HG03460 (cell line): ENCODE measurements at regions not wholly inside any gene's neighbourhood (a gene's known extent, or its start where the extent isn't known, plus 50 kb on each side); places are given as distances from the start of the nearest gene placed in this dataset.

Source experiments
- ATAC-seq: cut with Tn5 transposase; IDR thresholded peaks from one replicate; pipeline ENCODE4 v1.9.1; 2021; ENCODE audit not compliant: unreplicated experiment

DNA sequence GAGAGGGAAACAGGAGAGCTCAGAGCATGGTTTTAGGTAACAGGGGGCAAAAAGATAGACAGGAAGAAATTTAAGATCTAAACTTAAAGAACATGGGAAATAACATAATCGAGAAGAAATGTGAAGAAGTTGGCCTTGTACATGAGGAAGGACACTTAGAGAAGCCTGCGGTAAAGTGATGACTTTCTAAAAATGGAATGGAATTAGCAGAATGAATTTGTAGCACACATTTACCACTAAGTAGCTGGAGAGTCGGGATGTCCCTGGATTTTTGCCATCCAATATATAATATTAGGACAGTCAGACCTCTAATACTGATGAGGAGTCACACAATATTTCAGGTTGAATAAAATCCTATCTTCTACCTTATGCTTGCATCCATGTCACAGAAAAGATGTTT lies 77.7 kb upstream of the C1orf87 start:
- ATAC-seq: no peak

DNA sequence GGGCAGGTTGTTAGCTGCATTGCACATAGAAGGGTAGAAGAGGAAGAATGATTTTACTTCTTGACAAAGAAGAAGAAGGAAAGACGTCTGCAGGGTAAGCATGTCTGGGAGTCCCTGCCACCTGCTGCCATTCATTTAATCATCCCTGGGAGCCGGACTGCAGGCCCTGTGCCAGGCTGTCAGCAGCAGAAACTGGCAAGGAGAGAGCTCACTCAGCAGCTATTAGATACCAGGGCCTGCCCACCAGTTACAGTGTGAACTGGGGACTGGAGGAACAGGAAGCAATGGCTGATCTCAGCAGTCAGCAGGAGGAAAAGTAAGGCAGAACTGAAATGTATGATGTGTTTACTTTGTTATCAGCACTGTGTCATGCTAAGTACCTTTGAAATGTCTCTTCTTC lies 75.7 kb upstream of the C1orf87 start:
- ATAC-seq: no peak

DNA sequence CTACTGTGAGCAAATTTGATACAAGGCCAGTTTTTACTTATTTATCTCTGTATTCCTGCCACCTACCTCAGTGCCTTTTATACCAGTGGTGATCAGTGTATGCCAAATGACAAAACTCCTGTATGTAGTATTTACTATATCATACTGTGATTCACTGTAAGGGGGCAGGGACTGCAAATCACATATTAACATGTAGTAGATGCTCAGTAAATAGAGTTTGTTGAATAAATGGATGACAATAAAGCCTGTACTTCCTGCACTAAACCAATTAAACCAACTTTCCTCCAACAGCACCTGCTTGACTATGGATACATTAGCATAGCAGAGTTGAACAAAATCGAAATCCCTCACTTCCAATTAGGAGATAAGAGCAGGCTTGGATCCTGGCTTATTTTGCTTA lies 73.3 kb upstream of the C1orf87 start:
- ATAC-seq: no peak

DNA sequence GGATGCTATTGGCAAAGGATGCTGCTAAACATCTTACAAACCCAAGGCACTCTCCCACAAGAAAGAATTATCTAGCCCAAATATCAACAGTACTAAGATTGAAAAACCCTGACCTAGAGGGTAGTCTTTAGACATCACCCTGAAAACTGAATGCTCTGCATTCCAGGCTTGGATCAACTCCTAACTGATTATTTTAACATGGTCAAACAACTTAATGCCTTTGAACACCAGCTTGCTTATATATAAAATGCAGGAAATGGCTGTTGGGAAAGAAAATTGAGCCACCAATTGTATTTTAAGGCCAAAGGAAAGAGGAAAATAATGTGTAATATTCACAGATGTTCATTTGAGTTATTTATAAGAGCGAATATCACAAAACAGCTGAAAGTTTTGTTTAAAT lies 72.2 kb upstream of the C1orf87 start:
- no peak for ATAC-seq

DNA sequence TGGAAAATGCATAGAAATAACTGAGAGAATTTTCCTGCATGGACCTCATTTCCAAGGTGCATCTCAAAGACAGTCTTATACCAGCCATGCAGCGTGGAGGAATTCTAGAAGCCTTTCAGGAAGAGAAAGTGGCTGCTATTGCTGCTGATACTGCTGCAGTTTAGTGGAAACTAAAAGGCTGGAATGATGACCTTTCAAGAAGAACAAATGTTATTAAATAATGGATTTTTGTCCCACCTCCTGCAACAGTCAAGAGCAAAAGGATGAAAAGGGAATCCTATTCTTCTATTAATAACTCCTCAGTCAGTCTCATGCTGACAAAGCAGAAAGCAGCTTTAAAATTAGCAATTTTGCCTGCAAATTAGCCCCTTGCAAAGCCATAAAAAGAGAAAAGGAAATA lies 68.2 kb upstream of the C1orf87 start:
- ATAC-seq: no peak

DNA sequence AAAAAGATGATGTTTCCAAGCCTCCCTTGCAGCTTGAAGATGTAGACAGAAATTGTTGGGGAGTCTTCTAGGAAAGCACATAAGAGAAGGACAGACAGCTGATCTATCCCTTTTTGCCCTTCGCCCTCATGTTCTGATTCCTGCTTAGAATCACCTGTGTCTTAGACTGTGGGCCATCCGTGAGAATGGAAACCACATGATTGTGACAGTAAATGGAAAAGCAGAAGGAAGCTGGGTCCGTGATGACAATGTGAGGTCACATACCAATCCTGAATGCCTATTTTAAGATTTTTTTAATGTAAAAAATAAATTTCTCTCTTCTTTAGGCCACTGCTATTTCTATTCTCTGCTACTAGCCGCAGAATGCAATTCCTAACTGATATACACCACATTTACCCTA lies 67.7 kb upstream of the C1orf87 start:
- ATAC-seq: no peak

DNA sequence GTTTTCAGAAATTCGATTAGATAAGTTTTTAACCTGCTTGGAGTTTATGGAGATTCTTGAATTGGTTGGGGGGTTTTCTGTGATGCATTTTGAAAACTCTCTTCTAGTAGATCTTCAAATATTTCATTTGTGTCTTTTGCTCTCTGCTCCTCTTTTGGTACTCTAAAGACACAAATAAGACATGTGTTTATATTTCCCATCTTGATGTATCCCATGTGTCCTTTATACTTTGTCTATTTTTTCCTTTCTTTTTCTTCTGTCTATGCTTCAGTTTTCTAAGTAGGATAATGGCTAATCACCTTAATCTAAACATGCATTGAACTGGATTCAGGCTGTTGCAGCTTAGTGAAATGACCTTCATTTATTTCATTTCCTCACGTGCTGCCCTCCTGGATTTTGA lies 63.8 kb upstream of the C1orf87 start:
- no peak for ATAC-seq

DNA sequence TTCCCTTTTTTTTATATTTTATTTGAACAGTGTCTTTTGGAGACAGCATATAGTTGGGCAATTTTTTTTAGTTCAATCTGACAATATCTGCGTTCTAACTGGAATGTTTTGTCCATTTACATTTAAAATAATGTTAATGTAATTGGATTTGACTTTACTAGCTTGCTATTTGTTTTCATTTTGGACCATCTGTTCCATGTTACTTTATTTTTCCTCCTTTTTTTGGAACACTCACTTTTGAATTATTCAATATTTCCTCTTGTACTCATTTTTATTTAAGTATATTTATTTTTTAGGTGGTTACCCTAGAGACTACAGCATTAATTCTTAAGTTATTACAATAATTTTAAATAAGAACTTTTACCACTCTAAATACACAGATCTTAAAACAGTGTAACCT lies 62.8 kb upstream of the C1orf87 start:
- ATAC-seq: no peak

DNA sequence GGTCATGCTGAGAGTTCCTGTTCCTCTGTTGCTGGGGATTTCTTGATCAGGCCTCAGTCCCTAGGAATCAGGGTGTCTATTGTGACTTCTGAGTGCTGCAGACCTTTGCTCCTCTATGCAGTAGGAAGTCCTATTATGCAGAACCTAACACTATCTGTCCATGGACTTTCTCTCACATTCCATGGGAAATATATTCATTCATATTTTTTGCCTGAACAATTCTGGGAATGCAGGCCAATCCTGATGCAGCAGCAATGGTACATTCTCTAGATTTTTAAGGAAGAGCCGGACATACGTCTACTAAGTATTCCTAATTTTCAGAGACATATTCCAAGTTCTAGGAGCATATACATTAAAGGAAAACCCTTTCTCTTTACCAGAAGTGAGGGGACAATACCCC lies 61.1 kb upstream of the C1orf87 start:
- ATAC-seq: no peak

DNA sequence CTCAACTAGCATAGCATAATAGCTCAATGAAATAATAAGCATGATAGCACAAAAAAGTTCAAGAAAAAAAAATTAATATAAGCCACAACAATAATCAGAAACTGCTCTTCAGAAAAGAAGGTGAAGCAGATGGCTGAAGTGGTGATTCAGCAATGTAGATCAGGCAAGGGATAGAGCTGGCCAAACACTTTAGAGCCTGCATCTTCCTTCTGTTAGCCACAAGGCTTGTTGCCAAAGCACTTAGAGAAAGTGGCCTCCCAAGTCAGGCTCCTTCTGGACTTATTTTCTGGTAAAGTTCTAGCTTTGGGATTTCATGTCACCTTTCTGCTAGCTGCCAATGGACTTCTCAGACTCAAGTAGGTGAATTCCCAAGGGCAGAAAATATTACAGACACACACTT lies 60.3 kb upstream of the C1orf87 start:
- no peak for ATAC-seq

DNA sequence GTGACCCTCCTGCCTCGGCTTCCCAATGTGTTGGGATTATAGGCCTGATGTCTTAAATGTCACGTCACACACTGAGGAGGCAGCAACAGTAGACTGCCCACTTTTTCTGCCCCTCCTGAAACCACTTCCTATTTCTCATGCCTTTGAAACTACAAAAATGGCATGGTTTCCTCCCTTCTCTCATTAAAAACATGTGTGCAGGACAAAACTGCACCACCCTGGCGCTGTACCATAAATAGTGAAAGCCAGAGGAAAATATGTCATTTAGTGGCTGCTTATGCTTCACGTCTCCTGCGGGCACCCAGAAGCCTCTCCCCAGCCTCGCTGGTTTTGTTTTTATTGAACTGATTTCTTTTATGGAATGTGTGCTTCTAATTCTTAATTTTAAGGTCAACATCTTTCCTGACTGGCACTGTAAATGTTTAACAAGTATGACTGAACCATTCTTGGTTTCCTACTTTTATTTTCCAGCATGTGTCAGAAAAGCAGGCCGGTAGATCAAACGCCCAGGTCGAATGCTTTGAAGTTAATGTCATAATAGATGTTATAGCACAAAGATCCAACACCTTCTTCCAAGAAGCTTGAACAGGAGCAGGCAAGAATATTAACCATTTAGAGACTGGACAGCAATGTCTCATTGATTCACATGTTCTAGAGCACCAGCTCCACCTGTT lies 59.6 kb upstream of the C1orf87 start:
- no peak for ATAC-seq

DNA sequence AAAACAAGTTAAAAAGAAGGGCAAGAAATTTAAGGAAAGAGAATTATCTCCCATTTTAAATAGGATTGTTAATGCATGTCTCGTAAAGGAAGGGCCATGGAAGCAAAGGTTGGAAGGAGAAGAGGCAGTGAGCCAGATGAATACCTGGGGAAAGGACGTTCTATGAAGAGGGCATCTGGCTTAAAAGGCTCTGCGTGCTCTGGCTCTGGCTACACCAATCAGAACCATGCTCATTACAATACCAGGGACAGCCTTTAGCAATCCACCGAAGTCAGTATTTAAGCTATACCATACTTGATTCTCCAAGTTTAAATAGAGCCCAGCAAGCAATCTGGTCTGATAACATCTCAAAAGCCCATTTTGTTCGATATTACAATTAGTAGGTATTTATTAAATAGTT lies 58.5 kb upstream of the C1orf87 start:
- ATAC-seq: no peak

DNA sequence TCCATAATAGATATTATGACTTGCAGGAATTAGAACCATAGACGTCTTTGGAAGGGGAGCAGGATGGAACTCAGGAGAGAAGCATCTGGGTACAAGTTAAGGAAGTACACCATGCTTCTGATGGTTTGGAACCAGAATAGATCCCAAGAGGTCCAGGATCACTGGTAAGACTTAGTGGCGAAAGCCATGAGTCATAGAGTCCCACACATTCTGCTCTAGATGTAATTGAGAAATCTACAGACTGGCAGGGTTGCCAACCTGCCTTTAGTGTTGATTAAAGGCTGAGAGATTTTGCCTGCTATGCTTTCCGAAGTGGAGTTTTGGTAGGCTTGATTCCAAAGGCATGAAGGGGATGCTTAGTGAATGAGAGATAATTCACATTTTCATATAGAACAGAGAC lies 57.1 kb upstream of the C1orf87 start:
- no peak for ATAC-seq

DNA sequence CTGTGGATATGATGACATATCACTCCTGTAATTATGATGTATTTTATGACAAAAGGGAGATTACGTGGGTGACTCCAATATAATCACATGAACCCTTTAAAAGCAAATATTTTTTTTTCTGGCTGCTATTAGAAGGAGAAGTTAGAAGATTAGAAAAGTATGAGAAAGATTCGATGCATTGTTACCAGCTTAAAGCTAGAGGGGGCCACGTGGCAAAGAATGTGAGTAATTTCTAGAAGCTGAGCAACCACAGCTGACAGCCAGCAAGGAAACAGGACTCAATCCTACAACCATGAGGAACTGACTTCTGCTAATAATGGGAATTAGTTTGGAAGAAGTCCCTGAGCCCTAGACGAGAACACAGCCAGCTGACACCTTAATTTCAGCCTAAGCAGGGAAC lies 56.3 kb upstream of the C1orf87 start:
- no peak for ATAC-seq

DNA sequence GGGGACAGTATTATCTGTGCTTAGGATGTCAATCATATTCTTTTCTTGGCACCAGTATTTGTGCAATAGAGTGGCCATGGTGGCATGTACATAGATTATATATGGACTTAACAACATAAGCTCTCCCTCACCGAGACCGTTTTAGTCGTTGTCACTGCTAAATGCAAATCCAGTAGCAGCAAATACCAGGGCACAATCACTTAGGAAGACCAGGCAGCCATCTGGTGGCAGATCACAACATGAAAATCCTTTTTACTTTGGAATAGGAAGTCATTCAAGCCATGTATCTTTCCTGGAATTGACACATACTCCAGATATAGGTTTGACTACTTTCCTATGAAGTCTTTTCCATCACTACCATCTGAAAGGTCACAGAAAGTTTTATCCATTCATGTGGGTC lies 53.2 kb upstream of the C1orf87 start:
- ATAC-seq: no peak
